WERI-Rb-1 (cell line): ENCODE measurements at regions not wholly inside any gene's neighbourhood (a gene's known extent, or its start where the extent isn't known, plus 50 kb on each side); places are given as distances from the start of the nearest gene placed in this dataset.
"Not testable (repeated sequence)": the region's sequence is repeated elsewhere in the genome, so short reads cannot be mapped to it uniquely, and the experiment has no call there.

ENCODE experiments used
- DNase-seq: peaks from one replicate; pipeline ENCODE4 v3.0.0-alpha.2; 2020
- H3K27ac ChIP-seq: fragments of 250-450 bp; sonication (Bioruptor Pico); 2 replicates; pipeline ENCODE4 v1.5.1; 2020; ENCODE audit warnings: mild to moderate bottlenecking, moderate library complexity
- H3K27me3 ChIP-seq: fragments of 250-450 bp; sonication (Bioruptor Pico); 2 replicates; pipeline ENCODE4 v1.5.1; 2021; ENCODE audit warnings: mild to moderate bottlenecking, low read depth, moderate library complexity; ENCODE audit not compliant: insufficient read depth, severe bottlenecking
- H3K36me3 ChIP-seq: fragments of 250-450 bp; sonication (Bioruptor Pico); 2 replicates; pipeline ENCODE4 v1.5.1; 2020; ENCODE audit warnings: mild to moderate bottlenecking, moderate library complexity
- H3K4me3 ChIP-seq: 2 replicates; pipeline ENCODE4 v1.5.1; 2011; ENCODE audit warnings: low read depth, mild to moderate bottlenecking, control low read depth, low read length
- H3K9me3 ChIP-seq: fragments of 250-450 bp; sonication (Bioruptor Pico); 2 replicates; pipeline ENCODE4 v1.5.1; 2021; ENCODE audit warnings: mild to moderate bottlenecking, moderate library complexity; ENCODE audit not compliant: severe bottlenecking
- TF ChIP-seq, protein P1 (sequence below): IDR thresholded peaks from 2 replicates; pipeline ENCODE4 v1.5.1; 2011; ENCODE audit warnings: low read depth, mild to moderate bottlenecking, control low read depth, inconsistent platforms, low read length

DNA sequence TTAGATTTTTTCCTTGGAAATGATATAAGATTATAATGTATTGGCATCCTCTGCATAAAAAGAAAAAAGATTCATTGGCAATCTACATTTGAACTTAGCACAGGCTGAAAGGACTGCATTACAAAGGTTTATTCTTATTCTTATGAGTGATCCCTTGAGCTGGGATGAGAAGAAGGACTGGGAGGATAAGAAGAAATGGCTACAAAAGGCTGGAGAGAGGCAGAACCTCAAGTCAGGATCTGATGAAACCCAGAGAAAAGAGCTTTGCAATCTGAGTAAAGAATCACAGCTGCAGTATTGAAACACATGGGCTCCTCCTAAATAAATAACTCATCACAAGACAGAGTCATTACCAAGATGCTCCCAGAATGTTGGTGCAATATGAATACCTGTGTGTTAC lies 1635.4 kb upstream of the FLRT2 start:
- H3K36me3 ChIP-seq: no peaks in the 10 kb centered on the region
- H3K9me3 ChIP-seq: no peaks in the 10 kb centered on the region
- TF ChIP-seq, protein P1, sequence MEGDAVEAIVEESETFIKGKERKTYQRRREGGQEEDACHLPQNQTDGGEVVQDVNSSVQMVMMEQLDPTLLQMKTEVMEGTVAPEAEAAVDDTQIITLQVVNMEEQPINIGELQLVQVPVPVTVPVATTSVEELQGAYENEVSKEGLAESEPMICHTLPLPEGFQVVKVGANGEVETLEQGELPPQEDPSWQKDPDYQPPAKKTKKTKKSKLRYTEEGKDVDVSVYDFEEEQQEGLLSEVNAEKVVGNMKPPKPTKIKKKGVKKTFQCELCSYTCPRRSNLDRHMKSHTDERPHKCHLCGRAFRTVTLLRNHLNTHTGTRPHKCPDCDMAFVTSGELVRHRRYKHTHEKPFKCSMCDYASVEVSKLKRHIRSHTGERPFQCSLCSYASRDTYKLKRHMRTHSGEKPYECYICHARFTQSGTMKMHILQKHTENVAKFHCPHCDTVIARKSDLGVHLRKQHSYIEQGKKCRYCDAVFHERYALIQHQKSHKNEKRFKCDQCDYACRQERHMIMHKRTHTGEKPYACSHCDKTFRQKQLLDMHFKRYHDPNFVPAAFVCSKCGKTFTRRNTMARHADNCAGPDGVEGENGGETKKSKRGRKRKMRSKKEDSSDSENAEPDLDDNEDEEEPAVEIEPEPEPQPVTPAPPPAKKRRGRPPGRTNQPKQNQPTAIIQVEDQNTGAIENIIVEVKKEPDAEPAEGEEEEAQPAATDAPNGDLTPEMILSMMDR: no peak
- no peaks in the 10 kb centered on the region for H3K27me3 ChIP-seq
- no peak for DNase-seq
- no peak overlapping the region for H3K4me3 ChIP-seq
- H3K27ac ChIP-seq: no peak overlapping the region

GRCh38 chr14:83898558-83898957 lies 1631.4 kb upstream of the FLRT2 start:
- DNase-seq, H3K27ac ChIP-seq, H3K36me3 ChIP-seq: not testable (repeated sequence)

GRCh38 chr14:83899706-83900105 lies 1630.2 kb upstream of the FLRT2 start:
- Histone ChIP-seq H3K27ac (no peak overlapping the region), H3K27me3 (no peaks in the 10 kb centered on the region), H3K36me3 (no peaks in the 10 kb centered on the region), H3K4me3 (no peak overlapping the region), H3K9me3 (no peaks in the 10 kb centered on the region)
- TF ChIP-seq, protein P1: no peak
- no peak for DNase-seq

More at GRCh38 chr14:83898558-83898957, 1631.4 kb upstream of the FLRT2 start:
- not testable (repeated sequence) for H3K27me3 ChIP-seq, H3K9me3 ChIP-seq, H3K4me3 ChIP-seq

GRCh38 chr14:83905157-83905556 lies 1624.8 kb upstream of the FLRT2 start:
- Histone ChIP-seq H3K27me3 (no peaks in the 10 kb centered on the region), H3K9me3 (no peaks in the 10 kb centered on the region), H3K36me3 (no peaks in the 10 kb centered on the region), H3K4me3 (no peak overlapping the region), H3K27ac (no peak overlapping the region)
- TF ChIP-seq, protein P1: no peak
- no peak for DNase-seq

DNA sequence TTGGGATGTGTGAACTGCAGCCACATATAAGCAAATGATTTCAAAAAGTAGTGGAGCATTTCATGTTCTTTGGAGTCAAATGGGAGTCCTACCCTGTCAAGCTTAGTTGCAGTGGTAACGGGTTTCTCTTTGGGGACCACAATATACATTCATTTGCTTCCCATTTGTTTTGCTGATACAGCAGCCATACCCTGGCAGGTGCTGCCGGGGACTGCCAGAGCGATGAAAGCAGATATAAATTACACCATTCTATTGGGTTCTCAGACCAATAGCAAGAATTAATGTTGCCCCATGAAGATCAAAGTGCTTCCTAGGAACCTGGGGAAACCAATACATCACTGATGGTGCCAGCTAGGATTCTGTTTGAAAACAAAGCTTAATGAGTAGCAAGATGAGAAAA lies 1621.5 kb upstream of the FLRT2 start:
- Histone ChIP-seq H3K36me3 (no peaks in the 10 kb centered on the region), H3K4me3 (no peak overlapping the region), H3K27me3 (no peaks in the 10 kb centered on the region), H3K9me3 (no peaks in the 10 kb centered on the region), H3K27ac (no peak overlapping the region)
- TF ChIP-seq, protein P1: no peak
- DNase-seq: no peak

DNA sequence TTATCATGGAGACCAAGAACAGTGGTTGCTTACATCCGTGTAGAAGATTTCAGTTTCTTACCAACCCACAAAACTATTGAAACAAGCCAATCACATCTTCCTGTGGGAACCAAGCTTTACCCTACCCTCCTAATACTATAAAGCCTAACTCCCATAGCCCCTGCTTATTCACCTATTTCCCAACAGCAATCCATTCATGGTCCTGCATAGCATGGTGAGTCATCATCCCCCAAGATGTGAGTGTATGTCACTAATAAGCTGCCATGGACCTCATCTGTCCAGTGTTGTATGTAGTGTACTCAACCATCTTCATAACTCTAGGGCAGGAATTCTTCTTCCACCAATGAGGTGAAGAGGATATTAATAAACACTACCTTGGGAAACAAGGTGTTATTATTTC lies 1620.4 kb upstream of the FLRT2 start:
- TF ChIP-seq, protein P1: no peak
- no peak for DNase-seq
- Histone ChIP-seq H3K27ac (no peak overlapping the region), H3K36me3 (no peaks in the 10 kb centered on the region), H3K4me3 (no peak overlapping the region), H3K27me3 (no peaks in the 10 kb centered on the region), H3K9me3 (no peaks in the 10 kb centered on the region)
